H1 (cell line): ENCODE measurements at regions not wholly inside any gene's neighbourhood (a gene's known extent, or its start where the extent isn't known, plus 50 kb on each side); places are given as distances from the start of the nearest gene placed in this dataset.

Source experiments
- CTCF ChIA-PET: fragments of 300-600 bp; sonication (Branson Sonifier 250); formaldehyde crosslinking; loops from one replicate; lab custom pipeline; 2021; ENCODE audit not compliant: partially characterized antibody; lab: Charles Lee
- POLR2A ChIA-PET: fragments of 300-600 bp; sonication (Branson Sonifier 250); formaldehyde crosslinking; loops from one replicate; lab custom pipeline; 2021; ENCODE audit warnings: inconsistent platforms; ENCODE audit not compliant: partially characterized antibody; lab: Charles Lee
- DNase-seq, 2 experiments: peaks; one replicate each; pipeline versions ENCODE4 v3.0.0 to v3.0.0-alpha.2; 2010 to 2022; ENCODE audit warnings: low spot score in 2 of 2, low read depth in 1 of 2, mixed read lengths in 1 of 2
- FAIRE-seq: peaks from 2 replicates; lab custom pipeline; 2011; peaks lifted over from hg19 to GRCh38; lab: Jason Lieb, UNC
- H2AFZ ChIP-seq: 2 replicates; pipeline ENCODE4 v1.8.1; 2012; ENCODE audit warnings: low read length, inconsistent platforms
- H2AK5ac ChIP-seq: 2 replicates; pipeline ENCODE4 v1.6.1; 2013; ENCODE audit warnings: low read depth, low read length
- H2BK120ac ChIP-seq: replicated peaks from 2 replicates; pipeline ENCODE3; 2013; ENCODE audit warnings: low read depth, low read length, inconsistent platforms
- H2BK12ac ChIP-seq: 2 replicates; pipeline ENCODE4 v1.6.1; 2013; ENCODE audit warnings: low read depth, low read length
- H2BK15ac ChIP-seq: 2 replicates; pipeline ENCODE4 v1.6.1; 2013; ENCODE audit warnings: low read length
- H2BK20ac ChIP-seq: 2 replicates; pipeline ENCODE4 v1.6.1; 2013; ENCODE audit warnings: low read length
- H2BK5ac ChIP-seq: 2 replicates; pipeline ENCODE4 v1.6.1; 2013; ENCODE audit warnings: low read depth, low read length
- H3K14ac ChIP-seq: 2 replicates; pipeline ENCODE4 v1.6.1; 2013; ENCODE audit warnings: inconsistent platforms; ENCODE audit not compliant: insufficient read length
- H3K18ac ChIP-seq: 2 replicates; pipeline ENCODE4 v1.6.1; 2013; ENCODE audit warnings: low read length; ENCODE audit errors: extremely low read depth
- H3K23ac ChIP-seq: 2 replicates; pipeline ENCODE4 v1.6.1; 2013; ENCODE audit warnings: inconsistent platforms; ENCODE audit not compliant: insufficient read length
- H3K23me2 ChIP-seq: 2 replicates; pipeline ENCODE4 v1.6.1; 2013; ENCODE audit warnings: low read depth, low read length
- H3K27ac ChIP-seq: 2 replicates; pipeline ENCODE4 v1.6.1; 2011; ENCODE audit warnings: low read depth, low read length, inconsistent platforms
- H3K27me3 ChIP-seq, 4 experiments: replicated peaks in 1 of 4; 1 replicate in 1 of 4; 2 replicates in 3 of 4; pipeline versions ENCODE4 v1.6.1 to v1.8.1; 2011 to 2013; ENCODE audit warnings: low read length in 3 of 4, mild to moderate bottlenecking in 3 of 4, inconsistent platforms in 2 of 4, mixed read lengths in 2 of 4, moderate library complexity in 1 of 4; ENCODE audit not compliant: control insufficient read depth in 3 of 4, insufficient read depth in 3 of 4; ENCODE audit errors: extremely low read depth in 1 of 4
- H3K36me3 ChIP-seq, 4 experiments: 2 replicates each; pipeline versions ENCODE4 v1.6.1 to v1.8.1; 2011 to 2013; ENCODE audit warnings: mild to moderate bottlenecking in 4 of 4, low read length in 3 of 4, moderate library complexity in 2 of 4, control low read depth in 1 of 4, inconsistent platforms in 1 of 4; ENCODE audit not compliant: insufficient read depth in 4 of 4, control insufficient read depth in 2 of 4
- H3K4ac ChIP-seq: replicated peaks from 2 replicates; pipeline ENCODE3; 2013; ENCODE audit warnings: low read length, low read depth, mixed read lengths, inconsistent platforms; ENCODE audit not compliant: insufficient read length
- H3K4me1 ChIP-seq, 4 experiments: replicated peaks in 1 of 4; 1 replicate in 1 of 4; 2 replicates in 3 of 4; pipeline versions ENCODE4 v1.6.1 to v1.8.1; 2011 to 2013; ENCODE audit warnings: low read length in 3 of 4, inconsistent platforms in 2 of 4, mixed read lengths in 1 of 4; ENCODE audit not compliant: insufficient read depth in 4 of 4, control insufficient read depth in 3 of 4
- H3K4me2 ChIP-seq, 2 experiments: 2 replicates each; pipeline versions ENCODE4 v1.6.1 to v1.8.1; 2011 to 2013; ENCODE audit warnings: low read depth in 2 of 2, low read length in 2 of 2, control low read depth in 1 of 2, inconsistent platforms in 1 of 2, mild to moderate bottlenecking in 1 of 2; ENCODE audit not compliant: insufficient read depth in 1 of 2
- H3K4me3 ChIP-seq, 4 experiments: fragments of 200-600, 300-600 bp in 1 of 4; sonication (generic), shearing (Covaris generic), sonication (Bioruptor Twin) in 1 of 4; 2 replicates each; pipeline versions ENCODE4 v1.5.1 to v1.8.1; 2011 to 2016; ENCODE audit warnings: low read length in 4 of 4, low read depth in 3 of 4, control low read depth in 2 of 4, inconsistent platforms in 2 of 4, mild to moderate bottlenecking in 2 of 4, mixed read lengths in 1 of 4, moderate library complexity in 1 of 4; ENCODE audit not compliant: insufficient read depth in 2 of 4; ENCODE audit errors: extremely low read depth in 1 of 4
- H3K56ac ChIP-seq: replicated peaks from 2 replicates; pipeline ENCODE3; 2013; ENCODE audit warnings: low read depth, mild to moderate bottlenecking, mixed read lengths, low read length, inconsistent platforms; ENCODE audit not compliant: insufficient read length
- H3K79me1 ChIP-seq: 2 replicates; pipeline ENCODE4 v1.6.1; 2013; ENCODE audit warnings: low read depth, low read length, control low read depth
- H3K79me2 ChIP-seq, 2 experiments: 2 replicates each; pipeline versions ENCODE4 v1.6.1 to v1.8.1; 2012 to 2013; ENCODE audit warnings: low read length in 2 of 2, mild to moderate bottlenecking in 2 of 2, inconsistent platforms in 1 of 2; ENCODE audit not compliant: insufficient read depth in 2 of 2, control insufficient read depth in 1 of 2
- H3K9ac ChIP-seq, 4 experiments: replicated peaks in 1 of 4; 1 replicate in 1 of 4; 2 replicates in 3 of 4; pipeline versions ENCODE4 v1.6.1 to v1.8.1; 2011 to 2013; ENCODE audit warnings: low read depth in 3 of 4, low read length in 3 of 4, control low read depth in 2 of 4, mild to moderate bottlenecking in 2 of 4, moderate library complexity in 2 of 4, inconsistent platforms in 1 of 4; ENCODE audit errors: extremely low read depth in 1 of 4
- H3K9me3 ChIP-seq, 2 experiments: 2 replicates each; pipeline versions ENCODE4 v1.6.1 to v1.8.1; 2012 to 2013; ENCODE audit warnings: mild to moderate bottlenecking in 2 of 2, moderate library complexity in 2 of 2, control low read depth in 1 of 2, inconsistent platforms in 1 of 2, low read depth in 1 of 2, low read length in 1 of 2, mixed read lengths in 1 of 2; ENCODE audit not compliant: insufficient read depth in 2 of 2
- H4K20me1 ChIP-seq, 2 experiments: replicated peaks in 1 of 2; 2 replicates each; pipeline versions ENCODE3 to v1.8.1; 2011 to 2013; ENCODE audit warnings: inconsistent platforms in 2 of 2, low read length in 2 of 2, mild to moderate bottlenecking in 1 of 2; ENCODE audit not compliant: insufficient read depth in 2 of 2, control insufficient read depth in 1 of 2
- H4K5ac ChIP-seq: 2 replicates; pipeline ENCODE4 v1.6.1; 2013; ENCODE audit warnings: low read length, low read depth, mixed read lengths, inconsistent platforms; ENCODE audit not compliant: insufficient read length
- H4K8ac ChIP-seq: 2 replicates; pipeline ENCODE4 v1.8.0; 2013; ENCODE audit warnings: mild to moderate bottlenecking, moderate library complexity, low read length, inconsistent platforms; ENCODE audit not compliant: insufficient read depth; ENCODE audit errors: extremely low read depth
- H4K91ac ChIP-seq: replicated peaks from 2 replicates; pipeline ENCODE3; 2013; ENCODE audit warnings: low read length, mixed read lengths, inconsistent platforms; ENCODE audit not compliant: insufficient read length
- BACH1 ChIP-seq: IDR thresholded peaks from 2 replicates; pipeline ENCODE4 v1.6.1; 2012; ENCODE audit warnings: low read length, improper control_type of control experiment
- CBX5 ChIP-seq: fragments of 300-800, 300-1000 bp; sonication (generic); IDR thresholded peaks from 2 replicates; pipeline ENCODE4 v1.7.1; 2016; ENCODE audit warnings: antibody characterized with exemption, low read length, low read depth
- CHD1 ChIP-seq: IDR thresholded peaks from 2 replicates; pipeline ENCODE4 v1.6.1; 2012; ENCODE audit warnings: low read depth, low read length, improper control_type of control experiment
- CTBP2 ChIP-seq: IDR thresholded peaks from 2 replicates; pipeline ENCODE4 v1.7.0; 2011; ENCODE audit warnings: borderline replicate concordance, mild to moderate bottlenecking, moderate library complexity, mixed read lengths, low read length; ENCODE audit not compliant: insufficient read depth, insufficient read length
- EGR1 ChIP-seq: IDR thresholded peaks from 2 replicates; pipeline ENCODE4 v1.6.1; 2011; ENCODE audit warnings: low read depth, low read length, borderline replicate concordance
- JUN ChIP-seq: IDR thresholded peaks from 2 replicates; pipeline ENCODE4 v1.6.1; 2011; ENCODE audit warnings: low read depth, mild to moderate bottlenecking, improper control_type of control experiment, low read length
- NANOG ChIP-seq: IDR thresholded peaks from 2 replicates; pipeline ENCODE4 v1.6.1; 2011; ENCODE audit warnings: low read length, low read depth, mild to moderate bottlenecking, inconsistent platforms; ENCODE audit not compliant: insufficient read depth, poor library complexity, severe bottlenecking
- PHF8 ChIP-seq: fragments of 200-600 bp; sonication (generic); conservative IDR thresholded peaks from 2 replicates; pipeline ENCODE4 v1.7.1; 2012; ENCODE audit warnings: low read depth, mild to moderate bottlenecking, inconsistent platforms, low read length, moderate library complexity
- POLR2A ChIP-seq, 2 experiments: IDR thresholded peaks; 1 replicate in 1 of 2; 2 replicates in 1 of 2; pipeline ENCODE4 v1.6.1; 2011; ENCODE audit warnings: low read depth in 2 of 2, low read length in 2 of 2, mild to moderate bottlenecking in 2 of 2; ENCODE audit errors: control extremely low read depth in 1 of 2
- POLR2AphosphoS5 ChIP-seq: IDR thresholded peaks from 2 replicates; pipeline ENCODE4 v1.6.1; 2011; ENCODE audit warnings: low read depth, low read length
- SIX5 ChIP-seq: IDR thresholded peaks from 2 replicates; pipeline ENCODE4 v1.6.1; 2011; ENCODE audit warnings: mild to moderate bottlenecking, low read depth, low read length
- SP4 ChIP-seq: IDR thresholded peaks from 2 replicates; pipeline ENCODE4 v1.6.1; 2012; ENCODE audit warnings: low read length, inconsistent platforms
- SUZ12 ChIP-seq: fragments of 200-600 bp; sonication (generic); IDR thresholded peaks from 2 replicates; pipeline ENCODE4 v1.6.1; 2012; ENCODE audit warnings: mild to moderate bottlenecking, inconsistent platforms, low read length, moderate library complexity, mixed read lengths
- TAF1 ChIP-seq: IDR thresholded peaks from 2 replicates; pipeline ENCODE4 v1.6.1; 2011; ENCODE audit warnings: mild to moderate bottlenecking, low read depth, low read length
- WGBS, 2 experiments: shearing (Covaris generic) in 1 of 2; methylation state at CpG; one replicate each; pipeline versions ENCODE4 v1.1.6 to v1.1.7; 2013 to 2015; ENCODE audit warnings: low lambda C conversion rate in 2 of 2, mixed read lengths in 2 of 2, inconsistent platforms in 1 of 2, low coverage in 1 of 2, missing lambda C conversion rate in 1 of 2; ENCODE audit not compliant: insufficient replicate concordance in 2 of 2, insufficient coverage in 1 of 2, insufficient read length in 1 of 2; ENCODE audit errors: extremely low coverage in 1 of 2, missing lambda C conversion rate in 1 of 2; 5-methylcytosine and 5-hydroxymethylcytosine counted together
- TF ChIP-seq, protein P1 (sequence below): IDR thresholded peaks from 2 replicates; pipeline ENCODE4 v1.6.1; 2012; ENCODE audit warnings: low read length, inconsistent platforms

DNA sequence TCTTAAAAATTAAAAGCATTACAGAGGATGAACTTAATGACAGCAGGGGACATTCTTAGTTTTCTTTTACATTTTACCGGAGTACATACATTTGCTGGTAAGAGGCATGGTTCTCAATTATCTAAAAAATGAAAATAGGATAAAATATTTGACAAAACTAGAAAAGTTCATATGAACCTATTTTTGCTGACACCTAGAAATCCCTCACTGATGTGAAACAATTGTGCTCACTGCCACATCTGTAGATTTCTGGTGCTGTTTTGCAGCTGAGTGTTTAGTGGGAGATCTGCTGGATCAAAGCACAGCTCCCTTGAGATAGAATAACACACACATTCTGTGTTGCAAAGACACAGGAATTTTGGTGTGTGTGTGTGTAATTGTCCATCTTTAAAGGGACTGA lies 392.9 kb upstream of the B3GALT2 start:
- Histone ChIP-seq H3K79me2 (no peaks in the 10 kb centered on the region), H3K9ac (no peak overlapping the region), H4K20me1 (no peaks in the 10 kb centered on the region), H2BK15ac (no peak overlapping the region), H2BK12ac (no peak overlapping the region), H4K5ac (no peak overlapping the region), H4K8ac (no peak overlapping the region), H3K4me3 (no peak overlapping the region), H3K14ac (no peak overlapping the region), H3K27me3 (no peaks in the 10 kb centered on the region), H2BK120ac (no peak overlapping the region), H2AK5ac (no peak overlapping the region), H3K9me3 (no peaks in the 10 kb centered on the region), H2BK20ac (no peak overlapping the region), H2AFZ (no peak overlapping the region), H3K56ac (no peak overlapping the region), H3K18ac (no peak overlapping the region), H3K27ac (no peak overlapping the region), H3K36me3 (no peaks in the 10 kb centered on the region), H3K4me2 (no peak overlapping the region), H3K23ac (no peak overlapping the region), H2BK5ac (no peak overlapping the region), H3K79me1 (no peaks in the 10 kb centered on the region), H3K4ac (no peak overlapping the region), H3K4me1 (no peaks in the 10 kb centered on the region), H4K91ac (no peak overlapping the region), H3K23me2 (no peaks in the 10 kb centered on the region; the same call in 1 of the 2 replicates)
- FAIRE-seq, result no peak
- 94% methylated on average over 1 of the region's 1 CpG; no CpG with 5 or more reads in 1 of the 2 experiments for WGBS, 2 experiments
- ChIA-PET CTCF (no interaction called here), POLR2A (interaction anchor here (1.4 kb wide), 1 partner anchor 9 kb away, joined by 5 read pairs; no protein-coding TSS in a partner anchor)
- DNase-seq, result no peak
- TF ChIP-seq POLR2A (IDR thresholded peaks at IDR 0.05; ENCODE audit: control extremely low read depth in 1 of 2, low read depth in 2 of 2, low read length in 2 of 2) (no peak), SP4 (no peak), EGR1 (no peak), NANOG (no peak), PHF8 (no peak), JUN (no peak), TAF1 (no peak), POLR2AphosphoS5 (no peak), BACH1 (no peak), SUZ12 (no peak), CHD1 (no peak), CTBP2 (no peak), CBX5 (no peak), SIX5 (no peak)
- TF ChIP-seq, protein P1, sequence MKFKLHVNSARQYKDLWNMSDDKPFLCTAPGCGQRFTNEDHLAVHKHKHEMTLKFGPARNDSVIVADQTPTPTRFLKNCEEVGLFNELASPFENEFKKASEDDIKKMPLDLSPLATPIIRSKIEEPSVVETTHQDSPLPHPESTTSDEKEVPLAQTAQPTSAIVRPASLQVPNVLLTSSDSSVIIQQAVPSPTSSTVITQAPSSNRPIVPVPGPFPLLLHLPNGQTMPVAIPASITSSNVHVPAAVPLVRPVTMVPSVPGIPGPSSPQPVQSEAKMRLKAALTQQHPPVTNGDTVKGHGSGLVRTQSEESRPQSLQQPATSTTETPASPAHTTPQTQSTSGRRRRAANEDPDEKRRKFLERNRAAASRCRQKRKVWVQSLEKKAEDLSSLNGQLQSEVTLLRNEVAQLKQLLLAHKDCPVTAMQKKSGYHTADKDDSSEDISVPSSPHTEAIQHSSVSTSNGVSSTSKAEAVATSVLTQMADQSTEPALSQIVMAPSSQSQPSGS, result no peak
